Keratinocyte (primary cell): ENCODE measurements at regions not wholly inside any gene's neighbourhood (a gene's known extent, or its start where the extent isn't known, plus 50 kb on each side); places are given as distances from the start of the nearest gene placed in this dataset.

ENCODE experiments used
- CTCF ChIP-seq, 3 experiments: IDR thresholded peaks in 1 of 3; conservative IDR thresholded peaks in 1 of 3; optimal IDR thresholded peaks in 1 of 3; 2 replicates in 2 of 3; 3 replicates in 1 of 3; pipeline versions ENCODE3 to v1.5.1; 2011; ENCODE audit warnings: low read length in 3 of 3, mild to moderate bottlenecking in 3 of 3, moderate library complexity in 2 of 3, control low read depth in 1 of 3, inconsistent platforms in 1 of 3; ENCODE audit not compliant: insufficient read depth in 2 of 3; ENCODE audit errors: extremely low read depth in 1 of 3
- EZH2 ChIP-seq: IDR thresholded peaks from one replicate; pipeline ENCODE4 v1.6.1; 2012; ENCODE audit warnings: inconsistent platforms, mild to moderate bottlenecking, low read length, moderate library complexity

- TF ChIP-seq EZH2: no peak
- no peak for TF ChIP-seq CTCF (optimal IDR thresholded peaks at IDR 0.05 in 1 of 3, IDR thresholded peaks at IDR 0.05 in 1 of 3, conservative IDR thresholded peaks at IDR 0.05 in 1 of 3; ENCODE audit: extremely low read depth in 1 of 3, insufficient read depth in 2 of 3, low read length in 3 of 3)
Observed at GRCh38 chr2:240200230-240201051, 60.0 kb upstream of the OTOS start.
